Muscle of leg (tissue), 3 donors: ENCODE measurements at regions not wholly inside any gene's neighbourhood (a gene's known extent, or its start where the extent isn't known, plus 50 kb on each side); places are given as distances from the start of the nearest gene placed in this dataset.

Source experiments
- DNase-seq: peaks from one replicate; pipeline ENCODE4 v3.0.0; 2013
- H3K27ac ChIP-seq: one replicate; pipeline ENCODE4 v1.5.1; 2013; ENCODE audit warnings: mild to moderate bottlenecking, low read length, control low read depth
- H3K27me3 ChIP-seq: one replicate; pipeline ENCODE4 v1.6.1; 2013; ENCODE audit warnings: low read length; ENCODE audit not compliant: control insufficient read depth, insufficient read depth
- H3K36me3 ChIP-seq: one replicate; pipeline ENCODE4 v1.6.1; 2013; ENCODE audit warnings: low read length; ENCODE audit not compliant: control insufficient read depth, insufficient read depth
- H3K4me1 ChIP-seq: one replicate; pipeline ENCODE4 v1.6.1; 2013; ENCODE audit warnings: low read length; ENCODE audit not compliant: control insufficient read depth, insufficient read depth
- H3K4me3 ChIP-seq: one replicate; pipeline ENCODE4 v1.5.1; 2013; ENCODE audit warnings: low read length, control low read depth
- H3K9me3 ChIP-seq: replicated peaks from 2 replicates; pipeline ENCODE4 v1.6.1; 2013; ENCODE audit warnings: low read depth, low read length; ENCODE audit not compliant: control insufficient read depth
- WGBS: methylation state at CpG from one replicate; pipeline ENCODE4 v1.1.5; 2013; ENCODE audit warnings: missing lambda C conversion rate; ENCODE audit not compliant: insufficient coverage; 5-methylcytosine and 5-hydroxymethylcytosine counted together

GRCh38 chr12:124238886-124239285, 56.0 kb upstream of the RFLNA start:
- DNase-seq, result no peak
- Histone ChIP-seq H3K9me3 (peaks cover 3% of the 10 kb centered on the region), H3K36me3 (no peaks in the 10 kb centered on the region), H3K27ac (no peak overlapping the region), H3K27me3 (peaks cover 5% of the 10 kb centered on the region), H3K4me3 (no peak overlapping the region), H3K4me1 (peaks cover 3% of the 10 kb centered on the region)
- WGBS, result no CpG with 5 or more reads among the region's 4 CpGs

- Histone ChIP-seq H3K4me1 (peaks cover 3% of the 10 kb centered on the region), H3K4me3 (no peak overlapping the region), H3K27me3 (peaks cover 5% of the 10 kb centered on the region), H3K27ac (no peak overlapping the region), H3K9me3 (peaks cover 3% of the 10 kb centered on the region), H3K36me3 (no peaks in the 10 kb centered on the region)
- 100% methylated on average over 1 of the region's 1 CpG for WGBS
- no peak for DNase-seq
These were observed 54.4 kb upstream of the RFLNA start for GRCh38 chr12:124240493-124240892.

GRCh38 chr12:124241776-124242528, 52.9 kb upstream of the RFLNA start:
- H3K4me1 ChIP-seq, result peaks cover 3% of the 10 kb centered on the region
- no peaks in the 10 kb centered on the region for H3K36me3 ChIP-seq
- H3K27ac ChIP-seq, result no peak overlapping the region
- peaks cover 5% of the 10 kb centered on the region for H3K27me3 ChIP-seq
- DNase-seq, result no peak
- H3K9me3 ChIP-seq, result peaks cover 13% of the 10 kb centered on the region
- no peak overlapping the region for H3K4me3 ChIP-seq
- 66% methylated on average over 13 of the region's 17 CpGs for WGBS

GRCh38 chr12:124242529-124243065, 52.3 kb upstream of the RFLNA start:
- peaks cover 5% of the 10 kb centered on the region for H3K27me3 ChIP-seq
- WGBS, result 40% methylated on average over 2 of the region's 9 CpGs
- H3K27ac ChIP-seq, result no peak overlapping the region
- H3K9me3 ChIP-seq, result peaks cover 19% of the 10 kb centered on the region
- H3K36me3 ChIP-seq, result no peaks in the 10 kb centered on the region
- DNase-seq, result no peak
- no peak overlapping the region for H3K4me3 ChIP-seq
- H3K4me1 ChIP-seq, result peaks cover 3% of the 10 kb centered on the region

GRCh38 chr12:124243936-124244335, 51.0 kb upstream of the RFLNA start:
- Histone ChIP-seq H3K4me1 (peaks cover 3% of the 10 kb centered on the region), H3K4me3 (no peak overlapping the region), H3K27ac (no peak overlapping the region), H3K27me3 (peaks cover 5% of the 10 kb centered on the region), H3K9me3 (peaks cover 19% of the 10 kb centered on the region), H3K36me3 (no peaks in the 10 kb centered on the region)
- WGBS, result 90% methylated on average over 2 of the region's 4 CpGs
- no peak for DNase-seq
